Endometrial microvascular endothelial cells (primary cell): ENCODE measurements at regions not wholly inside any gene's neighbourhood (a gene's known extent, or its start where the extent isn't known, plus 50 kb on each side); places are given as distances from the start of the nearest gene placed in this dataset.

Source experiments
- in situ Hi-C: cut with HindIII; loops from 2 replicates; pipeline ENCODE4 v1.10.0; 2017; ENCODE audit warnings: low sequenced_read_pairs, low pct_unique_long_range_greater_than_20kb; ENCODE audit errors: inconsistent ontology term

DNA sequence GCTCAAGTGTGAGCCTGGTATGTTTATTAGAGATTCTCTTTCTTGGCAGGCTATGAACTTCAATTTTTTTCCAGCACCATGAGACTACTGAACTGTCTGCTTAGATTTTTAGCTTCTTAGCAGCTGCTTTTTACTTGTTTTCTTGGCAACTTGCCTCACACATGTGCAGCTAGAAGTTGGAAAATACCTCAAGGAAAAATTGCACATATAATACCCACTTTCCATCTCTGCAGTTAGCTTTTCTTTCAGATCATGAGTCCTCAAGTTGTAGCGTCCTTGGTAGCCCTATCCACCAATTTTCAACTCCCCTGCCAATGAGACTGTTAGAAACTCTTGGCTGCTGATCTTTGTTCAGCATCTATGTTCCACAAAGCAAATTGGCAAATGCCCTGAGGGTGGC lies 302.1 kb downstream of the HRH4 start:
- in situ Hi-C loops = no loop called here

DNA sequence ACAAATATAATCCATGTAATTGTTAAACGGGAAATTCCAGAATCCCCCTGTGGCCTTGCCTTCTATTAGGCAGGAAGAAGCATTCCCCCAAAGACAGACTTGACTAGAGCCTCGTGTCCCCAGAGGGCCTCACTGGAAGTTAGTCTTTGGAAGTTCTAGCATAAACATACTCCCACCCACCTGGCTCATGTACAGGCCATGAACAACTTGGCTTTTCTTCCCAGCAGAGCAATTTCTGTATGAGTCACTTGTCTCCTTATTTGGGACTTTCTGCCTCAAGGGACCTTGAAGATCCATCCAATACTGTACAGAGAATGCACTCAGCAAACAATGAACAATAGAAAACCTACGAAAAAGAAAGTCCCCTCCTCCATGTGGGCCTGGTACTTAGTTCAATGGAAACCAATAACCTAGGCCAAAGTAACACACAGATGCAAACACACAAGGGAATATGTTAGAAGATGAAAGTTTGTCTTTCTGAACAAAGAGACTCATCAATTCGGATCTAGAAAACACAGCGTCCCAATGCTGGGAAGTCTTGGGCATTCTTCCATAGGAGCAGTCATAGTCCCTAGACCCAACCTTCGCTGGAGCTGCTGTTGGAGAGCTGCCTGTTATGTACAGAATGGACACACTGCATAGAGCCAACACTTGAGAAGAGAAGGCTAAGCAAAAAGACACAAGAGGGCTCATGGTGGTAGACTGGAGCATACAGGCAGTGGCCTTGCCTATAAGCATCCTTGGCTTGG lies 303.5 kb downstream of the HRH4 start:
- in situ Hi-C loops = no loop called here

DNA sequence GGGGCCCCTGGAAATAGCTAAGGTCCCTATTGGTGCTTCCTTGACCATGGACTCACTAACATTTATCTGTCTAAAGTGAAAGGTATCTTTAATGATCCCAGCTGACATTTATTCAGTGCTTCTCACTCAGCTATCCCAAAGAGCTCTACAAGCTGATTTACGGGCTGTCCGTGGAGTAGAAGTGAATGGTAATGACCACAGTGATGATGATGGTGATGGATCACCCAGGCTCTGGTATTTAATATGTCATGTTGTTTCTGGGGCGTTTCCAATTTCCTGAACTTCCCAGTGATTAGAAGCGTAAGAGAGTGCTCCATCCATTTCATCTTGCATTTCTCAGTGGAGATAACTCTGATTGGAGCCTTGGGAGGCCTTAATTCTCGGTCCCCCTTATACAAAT lies 304.3 kb downstream of the HRH4 start:
- in situ Hi-C loops = no loop called here

DNA sequence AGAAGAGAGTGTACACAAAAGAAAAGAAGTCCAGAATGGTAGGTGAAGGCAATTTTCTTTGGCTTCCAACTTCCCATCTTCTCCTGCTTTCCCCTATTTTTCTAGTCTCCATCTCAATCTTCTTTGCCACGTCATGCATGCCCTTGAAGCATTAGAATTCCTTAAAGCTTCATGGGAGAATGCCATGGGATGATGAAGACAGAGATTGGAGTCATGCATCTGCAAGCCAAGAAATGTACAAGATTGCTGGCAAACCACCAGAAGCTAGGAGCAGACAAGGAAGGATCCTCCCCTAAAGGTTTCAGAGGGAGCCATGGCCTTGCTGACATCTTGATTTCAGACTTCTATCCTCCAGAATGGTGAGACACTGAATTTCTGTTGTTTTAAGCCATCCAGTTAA lies 305.9 kb downstream of the HRH4 start:
- in situ Hi-C loops = no loop called here

DNA sequence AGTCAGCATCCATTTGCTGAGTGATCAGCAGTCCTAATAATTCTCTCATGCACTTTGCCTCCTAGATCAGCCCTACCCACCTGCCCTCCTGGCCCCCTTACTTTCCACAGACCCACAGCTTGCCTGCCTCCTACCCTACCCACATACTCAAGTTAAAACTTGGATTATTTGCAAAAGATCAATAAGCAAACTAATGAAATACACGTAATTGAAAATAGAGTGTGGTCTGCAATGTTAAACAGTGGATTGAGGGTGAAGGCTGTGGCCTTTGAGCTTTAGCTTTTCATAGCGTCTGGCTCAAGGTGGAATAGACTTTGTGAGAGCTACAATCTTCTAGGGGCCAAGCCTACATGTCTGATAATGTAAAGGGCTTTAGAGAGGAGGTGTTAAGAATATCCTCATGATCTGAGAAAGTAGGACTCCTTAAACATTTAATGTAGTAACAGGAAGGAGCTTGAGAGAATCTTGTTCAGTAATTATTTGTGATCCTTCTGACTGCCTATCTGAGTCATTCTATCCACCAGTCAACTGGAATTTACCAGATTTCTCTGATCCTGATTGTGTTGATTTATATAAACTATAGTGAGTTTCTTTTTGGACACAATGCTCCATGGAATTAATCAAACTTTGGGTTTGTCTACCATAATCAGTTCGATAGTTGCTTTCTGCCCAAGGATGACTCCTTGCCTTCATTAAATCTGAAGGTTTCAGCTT lies 310.0 kb downstream of the HRH4 start:
- in situ Hi-C loops = no loop called here

DNA sequence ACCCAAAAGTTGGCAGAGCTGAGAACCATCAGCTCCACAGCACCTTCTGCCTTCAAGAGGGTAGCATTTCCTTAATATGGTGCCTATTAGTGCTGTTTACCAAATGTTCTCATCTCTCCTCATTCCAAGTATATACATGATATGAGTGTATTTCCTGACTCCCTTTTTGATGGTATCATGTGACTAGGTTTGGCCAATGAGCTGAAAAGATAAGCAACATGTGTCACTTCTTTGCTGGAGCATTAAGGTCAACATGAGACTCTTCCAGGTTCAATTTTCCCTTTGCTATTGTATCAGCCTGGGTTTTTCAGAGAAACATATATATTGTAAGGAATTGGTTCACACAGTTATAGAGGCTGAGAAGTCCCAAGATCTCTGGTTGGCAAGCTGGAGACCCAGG lies 310.9 kb downstream of the HRH4 start:
- in situ Hi-C loops = no loop called here

DNA sequence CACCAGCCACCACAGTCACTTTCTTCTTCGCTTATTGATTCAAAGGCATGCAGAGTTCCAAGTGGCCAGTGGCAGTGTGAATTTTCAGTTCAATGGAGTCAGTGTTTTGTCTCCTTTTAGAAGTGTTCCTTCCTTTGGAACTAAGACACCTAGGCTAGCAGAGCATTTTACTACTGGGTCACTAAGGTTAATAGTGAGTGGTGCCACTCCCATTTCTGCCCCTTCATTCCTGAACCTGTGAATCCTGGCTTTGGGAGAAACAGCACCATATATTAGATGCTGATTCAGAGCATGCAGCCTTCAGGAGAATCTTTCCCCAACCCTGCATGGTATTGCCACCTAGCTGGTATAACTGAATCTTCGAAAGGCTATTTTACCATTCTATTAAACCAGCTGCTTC lies 312.7 kb downstream of the HRH4 start:
- in situ Hi-C loops = no loop called here

DNA sequence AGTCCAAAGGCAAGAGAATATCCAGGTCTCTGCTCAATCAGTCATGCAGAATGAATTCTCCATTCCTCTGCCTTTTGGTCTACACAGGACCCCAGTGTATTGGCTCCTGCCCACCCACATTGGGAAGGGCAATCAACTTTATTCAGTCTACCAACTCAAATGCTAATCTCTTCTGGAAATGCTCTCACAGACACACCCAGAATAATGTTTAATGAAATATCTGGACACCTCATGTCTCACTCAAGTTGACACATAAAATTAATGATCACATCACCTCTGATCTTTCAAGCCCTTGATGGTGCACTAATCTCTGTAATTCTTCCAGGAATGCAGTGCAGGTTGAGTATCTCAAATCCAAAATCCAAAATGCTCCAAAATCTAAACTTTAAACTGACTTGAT lies 315.6 kb downstream of the HRH4 start:
- in situ Hi-C loops = no loop called here

DNA sequence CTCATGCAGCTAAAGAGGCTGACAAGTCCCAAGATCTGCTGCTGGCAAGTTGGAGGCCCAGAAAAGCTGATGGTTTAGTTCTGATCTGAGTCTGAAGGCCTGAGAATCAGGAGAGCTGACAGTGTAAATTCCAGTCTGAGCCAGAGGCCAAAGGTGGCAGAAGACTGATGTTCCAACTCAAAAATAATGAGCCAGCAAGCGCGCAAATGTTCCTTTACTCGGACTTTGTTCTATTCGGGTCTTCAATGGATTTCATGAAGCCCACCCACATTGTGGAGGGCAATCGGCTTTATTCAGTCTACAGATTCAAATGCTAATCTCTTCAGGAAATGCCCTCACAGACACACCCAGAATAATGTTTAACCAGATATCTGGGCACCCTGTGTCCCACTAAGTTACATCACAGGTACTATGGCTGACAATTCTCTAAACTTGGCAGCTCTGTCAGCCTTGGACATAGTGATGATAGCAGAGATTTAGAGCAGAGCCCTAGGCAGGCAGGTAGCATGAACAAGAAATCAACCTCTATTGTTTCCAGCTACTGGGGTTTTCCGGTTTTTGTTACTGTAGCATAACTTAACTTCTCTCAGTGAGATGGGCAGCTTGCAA lies 318.5 kb downstream of the HRH4 start:
- in situ Hi-C loops = no loop called here

DNA sequence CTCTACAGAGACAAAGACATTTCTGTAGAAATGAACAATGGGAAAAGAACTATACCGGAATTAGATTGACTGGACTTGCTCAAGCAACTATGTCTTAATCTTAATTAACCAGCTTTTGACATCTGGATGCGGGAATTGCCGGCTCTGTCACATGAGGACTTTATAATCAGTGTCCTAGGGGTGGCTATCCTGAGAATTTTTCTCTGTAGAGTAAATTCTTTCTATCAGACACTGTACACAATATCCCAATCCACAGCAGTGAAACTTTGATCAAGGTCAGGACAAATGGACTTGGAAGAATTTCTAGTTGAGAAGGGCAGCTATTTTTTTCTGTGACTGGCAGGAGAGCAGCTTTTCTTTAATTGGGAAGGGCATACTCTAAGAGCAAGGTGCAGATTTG lies 322.1 kb downstream of the HRH4 start:
- in situ Hi-C loops = no loop called here

DNA sequence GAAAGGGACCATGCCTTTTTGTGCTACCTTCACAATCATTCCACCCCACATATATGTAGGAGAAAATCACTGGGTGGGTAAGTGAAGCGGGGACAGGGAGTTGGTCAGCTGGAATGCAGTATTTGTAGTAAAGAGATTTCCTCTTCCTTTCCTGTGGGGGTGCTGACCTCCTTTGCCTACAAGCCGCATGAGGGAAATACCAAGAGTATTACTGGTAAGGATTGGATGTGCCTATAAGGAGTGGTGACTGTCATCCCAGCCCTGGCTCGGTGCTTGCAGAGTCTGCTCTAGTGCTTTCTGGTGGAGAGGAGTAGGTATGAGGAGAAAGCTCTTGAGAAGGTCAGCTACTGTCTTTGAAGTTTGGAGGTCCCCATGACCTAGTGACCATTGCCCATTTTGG lies 324.6 kb downstream of the HRH4 start:
- in situ Hi-C loops = no loop called here

DNA sequence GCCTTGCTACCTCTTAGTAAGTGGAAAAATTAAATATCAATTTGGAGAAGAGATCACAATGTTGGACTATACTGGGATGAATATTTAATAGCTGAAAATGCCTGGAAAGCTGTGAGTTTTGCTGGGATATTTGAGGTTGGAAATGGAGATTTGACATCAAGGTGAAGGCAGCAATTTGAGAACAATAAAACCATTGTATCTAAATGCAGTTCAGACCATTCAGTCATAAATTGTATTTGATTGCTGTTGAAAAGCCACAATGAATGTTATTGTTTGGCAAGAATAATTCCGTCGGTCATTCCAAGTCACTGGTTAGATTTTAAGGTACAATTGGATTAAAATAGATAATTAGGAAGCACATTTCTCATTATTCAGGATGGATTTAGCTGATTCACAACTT lies 325.6 kb downstream of the HRH4 start:
- in situ Hi-C loops = no loop called here

DNA sequence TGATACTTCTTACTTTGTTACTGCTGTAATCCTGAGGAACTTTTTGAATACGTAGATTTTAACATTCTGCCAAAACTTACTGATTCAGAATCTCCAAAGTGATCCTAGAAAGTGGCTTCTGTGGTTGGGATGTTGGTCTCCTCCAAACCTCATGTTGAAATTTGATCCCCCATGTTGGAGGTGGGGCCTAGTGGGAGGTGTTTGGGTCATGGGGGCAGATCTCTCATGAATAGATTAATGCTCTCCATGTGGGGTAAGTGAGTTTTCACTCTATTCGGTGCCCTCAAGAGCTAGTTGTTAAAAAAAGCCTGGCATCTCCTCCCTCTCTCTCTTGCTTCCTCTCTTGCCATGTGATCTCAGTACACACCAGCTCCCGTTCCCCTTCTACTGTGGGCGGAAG lies 329.9 kb downstream of the HRH4 start:
- in situ Hi-C loops = no loop called here

DNA sequence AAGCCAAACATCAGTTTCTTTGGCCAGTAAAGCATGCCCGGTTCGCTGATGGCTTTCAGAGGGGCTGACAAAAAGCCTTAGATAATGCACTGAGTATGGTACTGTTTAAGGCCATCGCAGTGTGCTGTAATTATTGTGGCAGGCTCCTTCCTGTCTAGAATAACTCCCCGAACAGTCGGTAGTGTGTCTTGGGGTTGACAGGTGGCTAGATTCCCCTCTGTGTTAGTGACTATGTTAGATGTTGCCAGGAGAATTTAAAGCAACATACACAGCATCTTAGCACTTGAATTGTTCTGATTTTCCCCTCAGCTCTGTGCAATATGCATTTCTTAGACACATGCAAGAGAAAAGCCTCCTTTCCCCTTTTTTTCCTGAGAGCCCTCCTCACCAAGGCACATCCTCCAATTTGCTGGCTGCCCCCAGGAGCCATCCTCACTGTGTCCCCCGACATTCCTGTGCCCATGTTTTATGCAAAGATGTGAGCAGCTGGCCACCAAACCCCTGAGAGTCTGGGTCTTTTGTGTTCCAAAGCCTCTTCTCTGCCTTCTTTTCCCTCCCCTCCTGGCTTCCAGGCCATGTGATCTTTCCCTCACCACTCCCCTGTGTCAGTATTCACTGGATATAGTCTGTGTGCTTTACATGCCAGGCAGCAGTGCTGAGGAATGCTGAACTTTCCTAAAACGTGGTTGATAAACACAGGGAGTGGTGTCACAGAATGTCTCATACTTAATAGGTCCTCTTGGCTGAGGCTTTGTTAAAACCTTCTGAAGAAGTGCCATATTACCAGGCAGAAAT lies 331.5 kb downstream of the HRH4 start:
- in situ Hi-C loops = no loop called here

DNA sequence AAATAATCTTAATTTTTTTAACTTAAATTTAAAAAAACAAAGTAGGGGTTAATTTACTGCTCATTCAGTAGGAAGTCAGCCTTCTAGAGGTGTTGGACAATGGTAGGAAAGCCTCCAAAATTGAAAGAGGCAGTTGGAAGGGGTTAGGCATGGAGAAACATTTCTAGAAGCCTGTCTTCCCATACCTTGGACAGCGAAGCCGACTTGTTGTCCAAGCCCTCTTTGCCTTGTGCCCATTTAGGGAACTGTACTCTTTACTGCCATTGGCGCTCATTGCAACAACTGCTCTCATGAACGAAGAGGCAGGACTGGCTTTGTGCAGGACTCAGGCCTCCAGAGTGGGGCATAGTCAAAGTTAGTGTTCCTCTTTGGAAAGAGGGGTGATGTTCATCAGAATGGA lies 333.3 kb downstream of the HRH4 start:
- in situ Hi-C loops = no loop called here

DNA sequence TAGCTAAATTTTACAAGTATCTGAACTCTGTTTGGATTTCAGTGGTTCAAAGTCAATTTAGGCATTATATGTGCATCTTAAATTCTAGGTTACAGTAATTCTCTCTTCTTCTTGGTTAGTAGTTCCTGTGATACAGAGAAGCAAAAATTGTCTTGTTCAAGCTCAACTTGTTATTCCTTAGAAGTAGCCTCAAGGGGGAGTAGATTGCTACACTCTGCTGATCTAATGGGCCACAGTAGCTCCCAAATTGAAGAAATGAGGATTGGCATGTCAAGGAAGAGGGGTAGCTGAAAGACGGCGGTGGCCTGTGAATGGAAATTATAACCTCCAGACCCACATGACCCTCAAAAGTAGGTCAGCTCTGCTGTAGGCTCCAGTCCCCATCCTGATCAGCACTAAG lies 334.7 kb downstream of the HRH4 start:
- in situ Hi-C loops = no loop called here

DNA sequence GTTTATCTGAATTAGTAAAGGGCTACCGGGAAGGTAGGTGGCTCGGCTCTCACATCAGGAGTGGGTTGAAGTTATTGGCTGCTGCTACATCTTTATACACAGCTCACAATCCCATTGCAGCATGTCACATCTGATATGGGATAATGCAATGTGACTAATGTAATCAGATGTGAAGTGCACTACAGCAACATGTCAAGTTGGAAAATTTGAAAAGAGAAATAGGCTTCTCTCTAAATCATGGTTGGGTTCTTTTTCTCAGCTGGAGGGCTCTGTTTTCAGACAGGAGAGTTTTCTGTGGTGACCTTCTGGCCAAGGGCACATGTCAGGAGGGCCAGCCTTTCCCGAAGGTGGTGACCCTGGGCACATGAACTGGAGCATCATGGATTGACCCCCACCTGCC lies 337.5 kb downstream of the HRH4 start:
- in situ Hi-C loops = no loop called here

DNA sequence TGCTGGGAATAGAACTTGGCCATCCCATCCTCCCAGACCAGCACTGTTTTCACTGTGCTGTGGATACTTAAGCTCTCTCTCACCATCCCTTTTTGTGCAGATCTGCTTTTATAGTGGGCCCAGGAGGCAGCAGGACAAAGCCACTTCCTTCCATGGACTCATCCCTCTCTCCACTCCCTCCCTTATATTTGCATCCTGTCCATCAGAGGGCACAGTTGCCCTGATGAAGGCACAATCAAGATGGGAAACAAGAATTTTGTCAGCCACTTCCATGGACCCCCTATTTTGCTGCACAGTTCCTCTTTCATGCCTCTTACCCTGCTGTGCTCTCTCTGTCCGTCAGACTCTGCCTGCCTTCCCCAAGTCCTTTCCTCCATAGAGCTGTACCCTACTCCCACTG lies 338.7 kb downstream of the HRH4 start:
- in situ Hi-C loops = no loop called here

DNA sequence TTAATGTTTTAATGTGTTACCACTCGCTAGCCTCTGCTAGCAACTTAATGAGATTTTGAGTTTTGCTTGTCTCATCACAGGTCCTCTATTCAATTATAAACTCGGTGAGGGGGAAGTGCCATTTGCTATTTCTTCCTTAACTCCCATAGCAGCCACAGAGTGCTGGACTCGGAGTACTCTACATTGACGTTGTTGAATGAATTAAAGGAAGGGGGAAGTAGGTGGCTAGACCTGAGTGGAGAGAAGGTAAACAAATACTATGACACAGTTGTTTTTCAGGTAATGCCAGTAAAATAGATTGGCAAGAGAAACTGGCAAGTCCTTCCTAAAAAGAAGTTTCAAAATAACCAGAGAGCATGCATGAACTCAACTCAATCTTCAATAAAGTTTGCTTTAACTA lies 339.3 kb downstream of the HRH4 start:
- in situ Hi-C loops = no loop called here

DNA sequence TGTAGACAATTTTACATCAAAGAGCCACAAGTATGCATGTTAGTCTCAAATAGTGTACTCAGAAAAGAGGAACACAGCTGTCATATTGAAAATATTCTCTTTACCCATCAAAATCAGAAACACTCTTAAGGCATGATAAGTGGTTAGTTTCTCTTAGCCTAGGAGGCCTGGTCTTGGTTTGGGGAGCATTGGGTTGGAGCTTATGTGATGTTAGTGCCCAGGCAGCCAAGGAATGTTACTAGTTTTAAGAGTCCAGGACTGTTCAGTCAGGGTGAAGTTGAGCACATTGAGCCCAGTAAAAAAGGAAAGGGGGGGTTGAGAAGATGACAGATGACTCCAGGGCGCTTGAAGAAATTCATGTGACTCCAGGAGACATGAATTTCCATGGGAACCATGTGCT lies 340.6 kb downstream of the HRH4 start:
- in situ Hi-C loops = no loop called here
